Cardiac fibroblast (primary cell): ENCODE measurements at regions not wholly inside any gene's neighbourhood (a gene's known extent, or its start where the extent isn't known, plus 50 kb on each side); places are given as distances from the start of the nearest gene placed in this dataset.

Source experiments
- DNase-seq, 2 donors: peaks; one replicate each; pipeline versions ENCODE4 v3.0.0 to v3.0.0-alpha.2; 2010; ENCODE audit warnings: low read depth in 2 of 2
- H3K4me3 ChIP-seq, 2 donors: replicated peaks in 1 of 2; 1 replicate in 1 of 2; 2 replicates in 1 of 2; pipeline ENCODE4 v1.5.1; 2011; ENCODE audit warnings: low read depth in 2 of 2, low read length in 2 of 2, mild to moderate bottlenecking in 2 of 2, moderate library complexity in 1 of 2
- CTCF ChIP-seq: IDR thresholded peaks from one replicate; pipeline ENCODE4 v1.5.1; 2011; ENCODE audit warnings: low read depth, mild to moderate bottlenecking, low read length, inconsistent platforms

- H3K4me3 ChIP-seq, result no peak overlapping the region
- no peak for TF ChIP-seq CTCF
- no peak for DNase-seq
Measured at GRCh38 chr16:49216593-49216992, 65.0 kb downstream of the CBLN1 start.

GRCh38 chr16:49213594-49213993, 68.0 kb downstream of the CBLN1 start:
- no peak for DNase-seq
- no peak overlapping the region for H3K4me3 ChIP-seq
- TF ChIP-seq CTCF, result no peak

- no peak overlapping the region for H3K4me3 ChIP-seq
- no peak for DNase-seq
- TF ChIP-seq CTCF, result no peak
Measured at GRCh38 chr16:49204191-49204590, 77.4 kb downstream of the CBLN1 start.

GRCh38 chr16:49203361-49203760, 78.3 kb downstream of the CBLN1 start:
- TF ChIP-seq CTCF, result no peak
- DNase-seq, result no peak
- no peak overlapping the region for H3K4me3 ChIP-seq

GRCh38 chr16:49201118-49201517, 80.5 kb downstream of the CBLN1 start:
- no peak overlapping the region for H3K4me3 ChIP-seq
- no peak for DNase-seq
- no peak for TF ChIP-seq CTCF

GRCh38 chr16:49200223-49200820, 81.3 kb downstream of the CBLN1 start:
- no peak overlapping the region for H3K4me3 ChIP-seq
- no peak for DNase-seq
- no peak for TF ChIP-seq CTCF

- DNase-seq, result no peak
- no peak for TF ChIP-seq CTCF
- H3K4me3 ChIP-seq, result no peak overlapping the region
Measured at GRCh38 chr16:49195237-49195548, 86.4 kb downstream of the CBLN1 start.
